ENCODE measurements at regions not wholly inside any gene's neighbourhood (a gene's known extent, or its start where the extent isn't known, plus 50 kb on each side); places are given as distances from the start of the nearest gene placed in this dataset.

GRCh38 chr12:115472852-115473251, 788.9 kb upstream of the TBX3 start:
- Histone ChIP-seq H3K9ac (ENCODE audit: low read length) (no peak overlapping the region), H3K4me3 (ENCODE audit: low read length) (no peak overlapping the region), H4K20me1 (ENCODE audit: insufficient read depth) (no peaks in the 10 kb centered on the region), H3K4me2 (ENCODE audit: low read length) (no peak overlapping the region), H3K9me3 (ENCODE audit: low read length) (no peaks in the 10 kb centered on the region), H3K27me3 (ENCODE audit: insufficient read depth, low read depth, low read length) (no peaks in the 10 kb centered on the region), H3F3A (ENCODE audit: insufficient read depth, low read length, poor library complexity, severe bottlenecking) (no peaks in the 10 kb centered on the region), H3K79me2 (replicated peaks; ENCODE audit: insufficient read depth, low read length) (no peaks in the 10 kb centered on the region), H3K27ac (ENCODE audit: low read length) (no peak overlapping the region), H3K36me3 (ENCODE audit: insufficient read depth, low read length) (no peaks in the 10 kb centered on the region), H2AFZ (ENCODE audit: low read depth, low read length) (no peak overlapping the region), H3K9me2 (ENCODE audit: insufficient read depth, low read length) (no peaks in the 10 kb centered on the region)
- TF ChIP-seq EP300 (conservative IDR thresholded peaks at IDR 0.05; ENCODE audit: poor library complexity, severe bottlenecking), result no peak

GRCh38 chr12:115470977-115471376, 787.0 kb upstream of the TBX3 start:
- no peak overlapping the region for H2AFZ ChIP-seq (ENCODE audit: low read depth, low read length)
- H3K4me3 ChIP-seq (ENCODE audit: low read length), result no peak overlapping the region
- H3K9ac ChIP-seq (ENCODE audit: low read length), result no peak overlapping the region
- H3K9me3 ChIP-seq (ENCODE audit: low read length), result no peaks in the 10 kb centered on the region
- no peaks in the 10 kb centered on the region for H3K9me2 ChIP-seq (ENCODE audit: insufficient read depth, low read length)
- no peaks in the 10 kb centered on the region for H3K36me3 ChIP-seq (ENCODE audit: insufficient read depth, low read length)
- H3F3A ChIP-seq (ENCODE audit: insufficient read depth, low read length, poor library complexity, severe bottlenecking), result no peaks in the 10 kb centered on the region
- no peak overlapping the region for H3K4me2 ChIP-seq (ENCODE audit: low read length)
- TF ChIP-seq RAD21 (conservative IDR thresholded peaks at IDR 0.05), result no peak
- TF ChIP-seq POLR2AphosphoS5 (IDR thresholded peaks at IDR 0.05), result no peak
- no peak for TF ChIP-seq EP300 (conservative IDR thresholded peaks at IDR 0.05; ENCODE audit: poor library complexity, severe bottlenecking)
- TF ChIP-seq MXI1 (conservative IDR thresholded peaks at IDR 0.05; ENCODE audit: poor library complexity, severe bottlenecking), result no peak
- no peak for TF ChIP-seq REST (IDR thresholded peaks at IDR 0.05; ENCODE audit: borderline replicate concordance)
- no peak for TF ChIP-seq TAF1 (IDR thresholded peaks at IDR 0.05; ENCODE audit: low read depth)
- TF ChIP-seq, protein P1, sequence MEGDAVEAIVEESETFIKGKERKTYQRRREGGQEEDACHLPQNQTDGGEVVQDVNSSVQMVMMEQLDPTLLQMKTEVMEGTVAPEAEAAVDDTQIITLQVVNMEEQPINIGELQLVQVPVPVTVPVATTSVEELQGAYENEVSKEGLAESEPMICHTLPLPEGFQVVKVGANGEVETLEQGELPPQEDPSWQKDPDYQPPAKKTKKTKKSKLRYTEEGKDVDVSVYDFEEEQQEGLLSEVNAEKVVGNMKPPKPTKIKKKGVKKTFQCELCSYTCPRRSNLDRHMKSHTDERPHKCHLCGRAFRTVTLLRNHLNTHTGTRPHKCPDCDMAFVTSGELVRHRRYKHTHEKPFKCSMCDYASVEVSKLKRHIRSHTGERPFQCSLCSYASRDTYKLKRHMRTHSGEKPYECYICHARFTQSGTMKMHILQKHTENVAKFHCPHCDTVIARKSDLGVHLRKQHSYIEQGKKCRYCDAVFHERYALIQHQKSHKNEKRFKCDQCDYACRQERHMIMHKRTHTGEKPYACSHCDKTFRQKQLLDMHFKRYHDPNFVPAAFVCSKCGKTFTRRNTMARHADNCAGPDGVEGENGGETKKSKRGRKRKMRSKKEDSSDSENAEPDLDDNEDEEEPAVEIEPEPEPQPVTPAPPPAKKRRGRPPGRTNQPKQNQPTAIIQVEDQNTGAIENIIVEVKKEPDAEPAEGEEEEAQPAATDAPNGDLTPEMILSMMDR (IDR thresholded peaks at IDR 0.05; ENCODE audit: poor library complexity, severe bottlenecking), result no peak
- TF ChIP-seq EZH2 (IDR thresholded peaks at IDR 0.05; ENCODE audit: borderline replicate concordance, insufficient read depth, low read length, poor library complexity, severe bottlenecking), result no peak
- TF ChIP-seq SMC3 (conservative IDR thresholded peaks at IDR 0.05; ENCODE audit: poor library complexity), result no peak
- H3K79me2 ChIP-seq (replicated peaks; ENCODE audit: insufficient read depth, low read length), result no peaks in the 10 kb centered on the region
- no peaks in the 10 kb centered on the region for H3K27me3 ChIP-seq (ENCODE audit: insufficient read depth, low read depth, low read length)
- no peak overlapping the region for H3K27ac ChIP-seq (ENCODE audit: low read length)
- no peaks in the 10 kb centered on the region for H4K20me1 ChIP-seq (ENCODE audit: insufficient read depth)

DNA sequence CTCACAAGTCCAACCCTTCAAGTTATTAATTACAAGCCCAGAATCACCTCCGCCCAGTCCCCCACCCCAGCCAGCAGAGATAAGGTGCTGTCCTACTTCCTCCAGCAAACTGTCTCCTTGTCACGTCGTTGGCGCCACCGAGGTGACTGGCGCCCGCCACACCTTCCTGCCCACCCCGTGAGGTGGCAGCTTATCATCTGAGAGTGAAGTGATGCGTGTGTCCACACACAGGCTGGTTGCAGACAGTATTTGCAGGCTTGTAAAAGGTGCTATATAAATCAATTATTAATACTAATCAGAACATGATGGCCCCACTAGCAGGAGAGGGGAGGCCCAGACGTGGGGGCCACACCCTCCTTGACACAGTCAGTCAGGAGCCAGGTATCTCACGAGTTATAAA, 786.6 kb upstream of the TBX3 start:
- H3K79me2 ChIP-seq (replicated peaks; ENCODE audit: insufficient read depth, low read length), result no peaks in the 10 kb centered on the region
- H3F3A ChIP-seq (ENCODE audit: insufficient read depth, low read length, poor library complexity, severe bottlenecking), result no peaks in the 10 kb centered on the region
- no peaks in the 10 kb centered on the region for H4K20me1 ChIP-seq (ENCODE audit: insufficient read depth)
- no peaks in the 10 kb centered on the region for H3K9me2 ChIP-seq (ENCODE audit: insufficient read depth, low read length)
- no peaks in the 10 kb centered on the region for H3K27me3 ChIP-seq (ENCODE audit: insufficient read depth, low read depth, low read length)
- no peak overlapping the region for H3K4me3 ChIP-seq (ENCODE audit: low read length)
- H3K36me3 ChIP-seq (ENCODE audit: insufficient read depth, low read length), result no peaks in the 10 kb centered on the region
- no peak overlapping the region for H3K27ac ChIP-seq (ENCODE audit: low read length)
- no peak overlapping the region for H3K9ac ChIP-seq (ENCODE audit: low read length)
- H2AFZ ChIP-seq (ENCODE audit: low read depth, low read length), result no peak overlapping the region
- TF ChIP-seq POLR2AphosphoS5 (IDR thresholded peaks at IDR 0.05) (no peak), RAD21 (conservative IDR thresholded peaks at IDR 0.05) (no peak), EZH2 (IDR thresholded peaks at IDR 0.05; ENCODE audit: borderline replicate concordance, insufficient read depth, low read length, poor library complexity, severe bottlenecking) (no peak), MXI1 (conservative IDR thresholded peaks at IDR 0.05; ENCODE audit: poor library complexity, severe bottlenecking) (no peak), EP300 (conservative IDR thresholded peaks at IDR 0.05; ENCODE audit: poor library complexity, severe bottlenecking) (no peak), REST (IDR thresholded peaks at IDR 0.05; ENCODE audit: borderline replicate concordance) (no peak), SMC3 (conservative IDR thresholded peaks at IDR 0.05; ENCODE audit: poor library complexity) (no peak), TAF1 (IDR thresholded peaks at IDR 0.05; ENCODE audit: low read depth) (no peak)
- TF ChIP-seq, protein P1 (IDR thresholded peaks at IDR 0.05; ENCODE audit: poor library complexity, severe bottlenecking), result no peak
- H3K9me3 ChIP-seq (ENCODE audit: low read length), result no peaks in the 10 kb centered on the region
- H3K4me2 ChIP-seq (ENCODE audit: low read length), result no peak overlapping the region
